Mammary epithelial cell (primary cell): ENCODE measurements at regions not wholly inside any gene's neighbourhood (a gene's known extent, or its start where the extent isn't known, plus 50 kb on each side); places are given as distances from the start of the nearest gene placed in this dataset.

Experiments
- EZH2 ChIP-seq: IDR thresholded peaks from 2 replicates; pipeline ENCODE4 v1.6.1; 2012; ENCODE audit warnings: low read length, inconsistent platforms, borderline replicate concordance
- TF ChIP-seq, protein P1 (sequence below), 2 donors: IDR thresholded peaks in 1 of 2; conservative IDR thresholded peaks in 1 of 2; 2 replicates each; pipeline ENCODE4 v1.5.1; 2011 to 2012; ENCODE audit warnings: inconsistent platforms in 2 of 2, low read length in 2 of 2, mild to moderate bottlenecking in 2 of 2, control low read depth in 1 of 2, low read depth in 1 of 2; ENCODE audit not compliant: insufficient read depth in 1 of 2; ENCODE audit errors: extremely low read depth in 1 of 2

DNA sequence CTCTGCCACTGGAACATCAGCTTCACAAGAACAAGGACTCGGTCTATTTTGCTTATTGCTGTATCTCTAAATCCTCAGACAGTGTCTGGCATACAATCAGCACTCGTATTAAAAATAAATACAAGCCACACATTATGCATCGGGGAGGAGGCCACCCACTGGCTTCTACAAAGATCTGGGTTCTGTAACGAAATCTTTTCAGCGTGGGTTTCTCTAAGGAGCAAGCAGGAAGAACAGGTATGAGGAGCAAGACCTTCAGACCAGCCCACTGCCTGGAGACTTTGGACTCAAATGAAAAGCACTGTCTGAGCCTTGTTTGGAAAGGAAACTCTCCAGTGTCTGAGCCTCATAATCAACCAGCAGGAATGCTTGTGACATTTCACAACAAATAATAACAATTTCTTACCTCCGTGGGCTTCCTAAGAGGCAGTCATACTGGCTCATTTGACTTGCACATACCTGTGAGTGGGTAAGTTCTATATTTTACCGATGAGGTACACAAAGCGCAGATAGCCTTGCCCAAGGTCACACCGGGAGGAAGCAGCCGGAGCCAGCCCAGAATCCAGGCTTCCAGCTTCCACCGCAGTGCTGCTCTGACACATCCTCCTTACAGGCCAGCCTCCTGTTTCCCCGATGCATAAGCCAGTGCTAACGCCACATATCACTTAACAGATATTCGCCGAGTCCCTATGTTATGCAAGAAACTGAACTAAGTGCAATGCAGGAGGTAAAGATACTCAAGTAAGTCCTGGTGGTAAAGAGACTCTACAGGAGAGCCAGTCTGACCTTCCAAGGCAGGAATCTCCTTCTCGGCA lies 118.6 kb upstream of the TNRC6C start:
- TF ChIP-seq, protein P1, sequence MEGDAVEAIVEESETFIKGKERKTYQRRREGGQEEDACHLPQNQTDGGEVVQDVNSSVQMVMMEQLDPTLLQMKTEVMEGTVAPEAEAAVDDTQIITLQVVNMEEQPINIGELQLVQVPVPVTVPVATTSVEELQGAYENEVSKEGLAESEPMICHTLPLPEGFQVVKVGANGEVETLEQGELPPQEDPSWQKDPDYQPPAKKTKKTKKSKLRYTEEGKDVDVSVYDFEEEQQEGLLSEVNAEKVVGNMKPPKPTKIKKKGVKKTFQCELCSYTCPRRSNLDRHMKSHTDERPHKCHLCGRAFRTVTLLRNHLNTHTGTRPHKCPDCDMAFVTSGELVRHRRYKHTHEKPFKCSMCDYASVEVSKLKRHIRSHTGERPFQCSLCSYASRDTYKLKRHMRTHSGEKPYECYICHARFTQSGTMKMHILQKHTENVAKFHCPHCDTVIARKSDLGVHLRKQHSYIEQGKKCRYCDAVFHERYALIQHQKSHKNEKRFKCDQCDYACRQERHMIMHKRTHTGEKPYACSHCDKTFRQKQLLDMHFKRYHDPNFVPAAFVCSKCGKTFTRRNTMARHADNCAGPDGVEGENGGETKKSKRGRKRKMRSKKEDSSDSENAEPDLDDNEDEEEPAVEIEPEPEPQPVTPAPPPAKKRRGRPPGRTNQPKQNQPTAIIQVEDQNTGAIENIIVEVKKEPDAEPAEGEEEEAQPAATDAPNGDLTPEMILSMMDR (conservative IDR thresholded peaks at IDR 0.05 in 1 of 2, IDR thresholded peaks at IDR 0.05 in 1 of 2; ENCODE audit: extremely low read depth in 1 of 2, insufficient read depth in 1 of 2, low read depth in 1 of 2, low read length in 2 of 2): no peak
- TF ChIP-seq EZH2: no peak
